GM12864 (cell line): ENCODE measurements at regions not wholly inside any gene's neighbourhood (a gene's known extent, or its start where the extent isn't known, plus 50 kb on each side); places are given as distances from the start of the nearest gene placed in this dataset.

Experiments
- DNase-seq: peaks from one replicate; pipeline ENCODE4 v3.0.0-alpha.2; 2011; ENCODE audit warnings: low read depth
- H3K4me3 ChIP-seq: 2 replicates; pipeline ENCODE4 v1.5.1; 2011; ENCODE audit warnings: mild to moderate bottlenecking, low read depth, low read length, control low read depth
- TF ChIP-seq, protein P1 (sequence below): IDR thresholded peaks from 2 replicates; pipeline ENCODE4 v1.5.1; 2011; ENCODE audit warnings: low read depth, mild to moderate bottlenecking, moderate library complexity, low read length, control low read depth, inconsistent platforms; ENCODE audit errors: missing control alignments

DNA sequence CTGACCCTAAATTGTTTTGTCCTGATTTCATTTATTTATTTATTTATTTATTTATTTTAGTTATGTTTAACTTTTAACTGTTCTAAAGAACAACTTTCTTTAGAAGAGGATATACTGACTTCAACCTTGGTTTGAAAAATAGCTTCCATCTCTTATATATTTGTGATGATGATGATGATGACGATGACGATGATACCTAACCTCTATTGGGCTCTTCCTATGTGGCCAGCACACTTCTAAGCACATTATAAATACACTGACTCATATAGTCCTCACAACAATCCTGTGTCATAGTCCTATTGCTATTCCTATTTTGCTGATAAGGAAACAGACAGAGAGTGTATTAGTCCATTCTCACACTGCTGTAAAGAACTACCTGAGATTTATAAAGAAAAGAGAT, 162.9 kb upstream of the KIAA1217 start:
- DNase-seq = no peak
- TF ChIP-seq, protein P1, sequence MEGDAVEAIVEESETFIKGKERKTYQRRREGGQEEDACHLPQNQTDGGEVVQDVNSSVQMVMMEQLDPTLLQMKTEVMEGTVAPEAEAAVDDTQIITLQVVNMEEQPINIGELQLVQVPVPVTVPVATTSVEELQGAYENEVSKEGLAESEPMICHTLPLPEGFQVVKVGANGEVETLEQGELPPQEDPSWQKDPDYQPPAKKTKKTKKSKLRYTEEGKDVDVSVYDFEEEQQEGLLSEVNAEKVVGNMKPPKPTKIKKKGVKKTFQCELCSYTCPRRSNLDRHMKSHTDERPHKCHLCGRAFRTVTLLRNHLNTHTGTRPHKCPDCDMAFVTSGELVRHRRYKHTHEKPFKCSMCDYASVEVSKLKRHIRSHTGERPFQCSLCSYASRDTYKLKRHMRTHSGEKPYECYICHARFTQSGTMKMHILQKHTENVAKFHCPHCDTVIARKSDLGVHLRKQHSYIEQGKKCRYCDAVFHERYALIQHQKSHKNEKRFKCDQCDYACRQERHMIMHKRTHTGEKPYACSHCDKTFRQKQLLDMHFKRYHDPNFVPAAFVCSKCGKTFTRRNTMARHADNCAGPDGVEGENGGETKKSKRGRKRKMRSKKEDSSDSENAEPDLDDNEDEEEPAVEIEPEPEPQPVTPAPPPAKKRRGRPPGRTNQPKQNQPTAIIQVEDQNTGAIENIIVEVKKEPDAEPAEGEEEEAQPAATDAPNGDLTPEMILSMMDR = no peak
- H3K4me3 ChIP-seq = no peak overlapping the region

DNA sequence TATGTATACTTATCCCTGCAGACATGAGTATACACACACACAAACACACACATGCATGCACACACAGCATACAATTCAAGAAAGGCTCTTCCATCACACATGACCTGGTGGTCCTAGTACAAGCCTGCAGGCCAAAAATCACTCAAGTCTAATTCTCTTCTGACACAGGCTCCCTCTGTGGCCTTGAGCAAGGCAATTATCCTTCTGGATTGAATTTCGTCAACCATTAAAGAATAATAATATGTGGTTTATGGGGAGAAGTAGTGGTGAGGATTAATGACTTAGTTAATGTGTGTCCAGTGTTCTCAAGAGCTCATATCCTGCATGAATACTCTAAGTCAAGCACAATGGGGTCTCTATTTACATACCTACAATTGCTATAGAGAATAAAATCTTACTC, 161.8 kb upstream of the KIAA1217 start:
- H3K4me3 ChIP-seq = no peak overlapping the region
- TF ChIP-seq, protein P1 = no peak
- no peak for DNase-seq

DNA sequence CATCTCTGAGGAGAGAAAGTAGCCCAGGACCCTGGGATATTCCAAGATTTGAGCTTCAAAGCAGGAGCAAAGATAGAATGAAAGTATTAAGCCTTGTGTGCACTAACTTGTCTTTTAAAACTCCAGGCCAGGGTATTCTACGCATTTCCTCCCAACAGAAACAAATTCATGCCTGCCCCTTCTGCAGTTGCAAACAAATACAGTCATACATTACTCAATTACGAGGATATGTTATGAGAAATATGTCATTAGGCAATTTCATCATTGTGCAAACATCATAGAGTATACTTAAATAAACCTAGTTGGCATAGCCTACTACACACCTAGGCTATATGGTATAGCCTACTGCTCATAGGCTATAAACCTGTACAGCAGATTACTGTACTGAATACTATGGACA, 154.5 kb upstream of the KIAA1217 start:
- DNase-seq = no peak
- TF ChIP-seq, protein P1 = no peak
- no peak overlapping the region for H3K4me3 ChIP-seq

DNA sequence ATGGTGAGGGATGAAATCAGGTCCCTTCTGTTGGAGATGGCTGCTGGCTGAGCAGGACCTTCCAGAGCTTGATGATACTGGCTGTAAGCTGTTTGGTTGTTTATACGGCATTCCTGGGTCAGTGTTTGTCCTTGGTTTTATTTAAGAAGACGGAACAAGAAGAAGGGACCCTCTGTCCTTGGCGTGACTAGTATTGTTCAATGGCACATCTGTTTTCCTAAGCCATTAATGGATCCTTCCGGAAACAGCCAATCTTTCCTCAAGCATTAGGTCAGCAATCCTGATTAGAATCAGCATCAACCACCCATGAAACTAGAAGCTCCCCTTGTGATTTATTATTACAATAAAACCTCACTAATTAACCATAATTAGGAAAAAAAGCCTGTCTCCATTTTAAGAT, 128.7 kb upstream of the KIAA1217 start:
- no peak overlapping the region for H3K4me3 ChIP-seq
- TF ChIP-seq, protein P1 = no peak
- no peak for DNase-seq

DNA sequence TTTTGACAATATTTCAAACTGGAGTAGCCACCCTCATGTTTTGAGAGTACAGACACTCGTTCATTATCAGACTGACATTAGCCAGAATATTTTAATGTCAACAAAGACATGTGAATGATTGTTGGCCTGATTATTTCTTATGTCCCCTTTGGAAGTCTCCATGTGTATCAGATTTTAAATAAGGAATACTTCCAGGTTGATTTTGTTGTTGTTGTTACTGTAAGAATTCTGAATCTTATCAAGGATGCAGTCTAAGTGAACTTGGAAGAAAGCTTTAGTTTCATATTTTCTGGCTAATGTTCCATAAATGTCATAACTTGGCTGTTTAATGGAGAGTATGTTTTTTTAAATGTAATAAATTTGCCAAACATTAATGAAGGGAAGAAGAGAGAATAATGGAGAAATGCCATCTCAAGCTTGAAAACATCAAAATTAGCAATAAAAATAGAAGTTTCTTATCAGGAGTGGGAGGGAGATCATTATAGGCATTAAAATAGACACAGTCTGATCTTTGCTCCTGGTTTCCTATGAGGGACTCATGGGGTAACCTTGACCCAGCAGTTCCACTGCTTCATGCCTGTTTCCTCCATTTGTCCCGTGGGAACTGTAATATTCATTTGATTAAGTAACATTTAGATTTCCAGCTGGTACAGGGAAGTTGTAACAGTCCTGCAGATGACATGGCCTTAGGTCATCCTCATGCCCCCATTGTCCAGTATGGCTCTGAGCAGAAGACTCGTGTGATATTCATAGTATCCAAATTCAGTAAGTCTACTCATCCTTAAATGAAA, 122.4 kb upstream of the KIAA1217 start:
- TF ChIP-seq, protein P1 = no peak
- DNase-seq = no peak
- H3K4me3 ChIP-seq = no peak overlapping the region

DNA sequence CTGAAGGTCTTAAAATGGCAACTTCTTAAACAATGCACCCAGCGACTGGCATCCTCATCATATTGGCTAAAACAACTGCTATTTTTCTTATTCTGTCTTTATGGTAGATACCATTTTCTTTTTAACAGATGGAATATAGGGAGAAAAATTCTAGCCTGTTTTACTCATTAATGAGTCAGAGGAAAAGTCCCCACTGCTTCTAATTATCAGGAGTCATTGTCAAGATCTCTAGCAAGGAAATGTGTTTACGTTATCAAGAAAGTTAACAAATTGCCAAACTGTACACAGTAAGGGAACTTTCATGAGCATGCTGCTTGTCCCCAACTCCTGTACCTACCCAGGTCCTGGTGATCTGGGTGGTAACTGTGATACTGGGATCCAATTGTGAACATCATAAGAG, 117.7 kb upstream of the KIAA1217 start:
- DNase-seq = no peak
- no peak overlapping the region for H3K4me3 ChIP-seq
- TF ChIP-seq, protein P1 = no peak

DNA sequence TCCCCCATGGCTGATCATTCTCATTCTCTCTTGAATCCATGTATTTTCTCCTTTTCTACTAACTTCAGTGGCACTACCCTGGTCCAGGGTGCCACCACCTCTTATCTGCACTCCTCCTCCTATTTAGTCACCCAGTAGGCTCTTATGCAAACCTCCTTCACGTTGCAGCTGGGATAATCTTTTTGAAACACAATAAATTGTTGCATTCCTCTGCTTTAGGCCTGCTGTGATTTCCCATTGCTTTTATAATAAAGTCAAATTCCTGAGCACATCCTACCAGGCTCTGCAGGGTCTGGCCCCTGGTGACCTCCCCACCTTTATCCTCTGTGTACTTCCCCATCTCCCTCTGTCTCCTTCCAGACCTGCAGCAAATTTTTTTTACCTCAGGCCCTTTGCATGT, 112.7 kb upstream of the KIAA1217 start:
- DNase-seq = no peak
- no peak overlapping the region for H3K4me3 ChIP-seq
- TF ChIP-seq, protein P1 = no peak
